Type B pancreatic cell (in vitro differentiated cells): ENCODE measurements at regions not wholly inside any gene's neighbourhood (a gene's known extent, or its start where the extent isn't known, plus 50 kb on each side); places are given as distances from the start of the nearest gene placed in this dataset.

Experiments
- DNase-seq: peaks from one replicate; pipeline ENCODE4 v3.0.0; 2021; ENCODE audit warnings: mixed read lengths; ENCODE audit not compliant: unreplicated experiment; ENCODE audit errors: extremely low spot score
- H3K27ac Mint-ChIP-seq: 2 replicates; pipeline ENCODE4 v1.8.0; 2021; ENCODE audit warnings: mild to moderate bottlenecking, mixed read lengths
- H3K27me3 Mint-ChIP-seq: 2 replicates; pipeline ENCODE4 v1.8.0; 2021; ENCODE audit warnings: mixed read lengths
- H3K36me3 Mint-ChIP-seq: 2 replicates; pipeline ENCODE4 v1.8.0; 2021; ENCODE audit warnings: mixed read lengths
- H3K4me1 Mint-ChIP-seq: one replicate; pipeline ENCODE4 v1.8.0; 2021; ENCODE audit warnings: mixed read lengths; ENCODE audit not compliant: unreplicated experiment
- H3K4me3 Mint-ChIP-seq: 2 replicates; pipeline ENCODE4 v1.8.0; 2021; ENCODE audit warnings: mild to moderate bottlenecking, mixed read lengths
- H3K9me3 Mint-ChIP-seq: 2 replicates; pipeline ENCODE4 v1.8.0; 2021; ENCODE audit warnings: mixed read lengths
- CTCF ChIP-seq: fragments of 200-600 bp; sonication (generic); conservative IDR thresholded peaks from 2 replicates; pipeline ENCODE4 v1.5.0; 2021; ENCODE audit warnings: antibody characterized with exemption, mild to moderate bottlenecking

GRCh38 chr5:4044881-4045280 is 449.2 kb downstream of the IRX1 start:
- no peak for DNase-seq
- H3K36me3 Mint-ChIP-seq, result no peaks in the 10 kb centered on the region
- H3K4me1 Mint-ChIP-seq, result no peaks in the 10 kb centered on the region

GRCh38 chr5:4048398-4048797 is 452.8 kb downstream of the IRX1 start:
- DNase-seq, result no peak
- Mint-ChIP-seq H3K27me3 (peaks cover 9% of the 10 kb centered on the region), H3K36me3 (no peaks in the 10 kb centered on the region), H3K9me3 (no peaks in the 10 kb centered on the region), H3K4me3 (no peak overlapping the region), H3K27ac (no peak overlapping the region), H3K4me1 (peaks cover 6% of the 10 kb centered on the region)
- TF ChIP-seq CTCF, result no peak

More at GRCh38 chr5:4044881-4045280, 449.2 kb downstream of the IRX1 start:
- no peaks in the 10 kb centered on the region for H3K9me3 Mint-ChIP-seq
- no peak overlapping the region for H3K4me3 Mint-ChIP-seq
- H3K27ac Mint-ChIP-seq, result no peak overlapping the region
- peaks cover 9% of the 10 kb centered on the region for H3K27me3 Mint-ChIP-seq
- no peak for TF ChIP-seq CTCF

GRCh38 chr5:4050203-4050602 is 454.6 kb downstream of the IRX1 start:
- Mint-ChIP-seq H3K36me3 (no peaks in the 10 kb centered on the region), H3K27me3 (peaks cover 12% of the 10 kb centered on the region), H3K27ac (no peak overlapping the region), H3K4me1 (peaks cover 6% of the 10 kb centered on the region), H3K4me3 (no peak overlapping the region), H3K9me3 (no peaks in the 10 kb centered on the region)
- no peak for TF ChIP-seq CTCF
- no peak for DNase-seq

GRCh38 chr5:4053136-4053535 is 457.5 kb downstream of the IRX1 start:
- peaks cover 8% of the 10 kb centered on the region for H3K27me3 Mint-ChIP-seq
- no peak overlapping the region for H3K4me3 Mint-ChIP-seq
- peaks cover 14% of the 10 kb centered on the region for H3K9me3 Mint-ChIP-seq
- DNase-seq, result no peak
- no peaks in the 10 kb centered on the region for H3K36me3 Mint-ChIP-seq
- peaks cover 6% of the 10 kb centered on the region for H3K4me1 Mint-ChIP-seq
- H3K27ac Mint-ChIP-seq, result no peak overlapping the region
- no peak for TF ChIP-seq CTCF

GRCh38 chr5:4054092-4054491 is 458.5 kb downstream of the IRX1 start:
- H3K4me1 Mint-ChIP-seq, result peaks cover 6% of the 10 kb centered on the region
- no peak for TF ChIP-seq CTCF
- H3K27ac Mint-ChIP-seq, result no peak overlapping the region
- peaks cover 14% of the 10 kb centered on the region for H3K9me3 Mint-ChIP-seq
- peaks cover 8% of the 10 kb centered on the region for H3K27me3 Mint-ChIP-seq
- no peak for DNase-seq
- H3K36me3 Mint-ChIP-seq, result no peaks in the 10 kb centered on the region
- no peak overlapping the region for H3K4me3 Mint-ChIP-seq

- H3K27ac Mint-ChIP-seq, result no peak overlapping the region
- no peak overlapping the region for H3K4me3 Mint-ChIP-seq
- no peaks in the 10 kb centered on the region for H3K4me1 Mint-ChIP-seq
- no peak for TF ChIP-seq CTCF
- H3K27me3 Mint-ChIP-seq, result peaks cover 11% of the 10 kb centered on the region
- no peak for DNase-seq
- peaks cover 14% of the 10 kb centered on the region for H3K9me3 Mint-ChIP-seq
- no peaks in the 10 kb centered on the region for H3K36me3 Mint-ChIP-seq
These were observed 463.3 kb downstream of the IRX1 start for GRCh38 chr5:4058899-4059298.
